Glutamatergic neuron (in vitro differentiated cells): ENCODE measurements at regions not wholly inside any gene's neighbourhood (a gene's known extent, or its start where the extent isn't known, plus 50 kb on each side); places are given as distances from the start of the nearest gene placed in this dataset.

Experiments
- DNase-seq: peaks from one replicate; pipeline ENCODE4 v3.0.0; 2022
- H3K27ac Mint-ChIP-seq: one replicate; pipeline ENCODE4 v1.8.0; 2020; ENCODE audit warnings: mild to moderate bottlenecking, mixed read lengths, inconsistent platforms; ENCODE audit not compliant: unreplicated experiment
- H3K27me3 Mint-ChIP-seq: one replicate; pipeline ENCODE4 v1.8.0; 2020; ENCODE audit warnings: mild to moderate bottlenecking, moderate library complexity, mixed read lengths, inconsistent platforms; ENCODE audit not compliant: unreplicated experiment
- H3K36me3 Mint-ChIP-seq: one replicate; pipeline ENCODE4 v1.8.0; 2020; ENCODE audit warnings: mild to moderate bottlenecking, mixed read lengths, inconsistent platforms; ENCODE audit not compliant: unreplicated experiment
- H3K4me1 Mint-ChIP-seq: one replicate; pipeline ENCODE4 v1.8.0; 2020; ENCODE audit warnings: mild to moderate bottlenecking, low read depth, mixed read lengths, inconsistent platforms; ENCODE audit not compliant: unreplicated experiment
- H3K4me3 Mint-ChIP-seq: one replicate; pipeline ENCODE4 v1.8.0; 2020; ENCODE audit warnings: mild to moderate bottlenecking, mixed read lengths, inconsistent platforms; ENCODE audit not compliant: unreplicated experiment
- H3K9me3 Mint-ChIP-seq: one replicate; pipeline ENCODE4 v1.8.0; 2020; ENCODE audit warnings: mild to moderate bottlenecking, moderate library complexity, mixed read lengths, inconsistent platforms; ENCODE audit not compliant: unreplicated experiment
- CTCF ChIP-seq: fragments of 200-600 bp; sonication (generic); IDR thresholded peaks from one replicate; pipeline ENCODE4 v1.5.0; 2021; ENCODE audit not compliant: partially characterized antibody, unreplicated experiment

GRCh38 chr10:111472445-111472844, 395.6 kb downstream of the ADRA2A start:
- no peak for DNase-seq
- Mint-ChIP-seq H3K9me3 (no peaks in the 10 kb centered on the region), H3K27me3 (no peaks in the 10 kb centered on the region), H3K36me3 (no peaks in the 10 kb centered on the region), H3K4me3 (no peak overlapping the region), H3K27ac (no peak overlapping the region), H3K4me1 (peaks cover 1% of the 10 kb centered on the region)
- no peak for TF ChIP-seq CTCF

- DNase-seq, result no peak
- Mint-ChIP-seq H3K4me3 (no peak overlapping the region), H3K4me1 (peaks cover 1% of the 10 kb centered on the region), H3K36me3 (no peaks in the 10 kb centered on the region), H3K27ac (no peak overlapping the region), H3K9me3 (no peaks in the 10 kb centered on the region), H3K27me3 (no peaks in the 10 kb centered on the region)
- TF ChIP-seq CTCF, result no peak
Measured at GRCh38 chr10:111473361-111473760, 396.5 kb downstream of the ADRA2A start.

GRCh38 chr10:111474786-111475185, 398.0 kb downstream of the ADRA2A start:
- H3K27ac Mint-ChIP-seq, result no peak overlapping the region
- no peak overlapping the region for H3K4me3 Mint-ChIP-seq
- no peaks in the 10 kb centered on the region for H3K9me3 Mint-ChIP-seq
- H3K36me3 Mint-ChIP-seq, result no peaks in the 10 kb centered on the region
- no peaks in the 10 kb centered on the region for H3K27me3 Mint-ChIP-seq
- DNase-seq, result no peak
- peaks cover 1% of the 10 kb centered on the region for H3K4me1 Mint-ChIP-seq
- no peak for TF ChIP-seq CTCF

- H3K4me3 Mint-ChIP-seq, result no peak overlapping the region
- no peaks in the 10 kb centered on the region for H3K9me3 Mint-ChIP-seq
- no peak overlapping the region for H3K27ac Mint-ChIP-seq
- DNase-seq, result no peak
- H3K27me3 Mint-ChIP-seq, result no peaks in the 10 kb centered on the region
- peaks cover 1% of the 10 kb centered on the region for H3K4me1 Mint-ChIP-seq
- no peaks in the 10 kb centered on the region for H3K36me3 Mint-ChIP-seq
- TF ChIP-seq CTCF, result no peak
Measured at GRCh38 chr10:111475720-111476119, 398.9 kb downstream of the ADRA2A start.

GRCh38 chr10:111478651-111479050, 401.8 kb downstream of the ADRA2A start:
- peaks cover 2% of the 10 kb centered on the region for H3K9me3 Mint-ChIP-seq
- H3K27ac Mint-ChIP-seq, result no peak overlapping the region
- H3K27me3 Mint-ChIP-seq, result peaks cover 3% of the 10 kb centered on the region
- no peaks in the 10 kb centered on the region for H3K36me3 Mint-ChIP-seq
- no peak for TF ChIP-seq CTCF
- no peak for DNase-seq
- no peak overlapping the region for H3K4me3 Mint-ChIP-seq
- peaks cover 15% of the 10 kb centered on the region for H3K4me1 Mint-ChIP-seq
